ENCODE measurements at regions not wholly inside any gene's neighbourhood (a gene's known extent, or its start where the extent isn't known, plus 50 kb on each side); places are given as distances from the start of the nearest gene placed in this dataset.

DNA sequence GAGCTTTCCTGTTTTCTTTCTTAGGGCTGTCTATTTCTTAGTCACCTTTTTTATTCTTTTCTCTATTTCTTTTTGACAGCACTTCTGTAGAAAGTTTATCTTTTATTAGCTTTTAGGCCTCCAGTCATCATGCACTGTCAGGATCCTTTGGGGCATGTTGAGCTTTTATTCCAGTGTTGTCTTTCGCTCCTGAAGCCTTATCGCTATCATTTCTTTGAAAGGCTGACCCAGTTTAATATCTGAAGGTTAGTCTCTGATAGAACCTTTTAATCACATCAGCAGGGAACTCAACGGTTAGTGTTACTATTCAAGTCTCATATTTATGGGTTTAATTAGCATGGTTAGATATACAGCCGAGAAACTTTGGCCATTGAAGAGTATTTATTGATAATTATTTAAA is 745.9 kb downstream of the TBC1D32 start:
- DNase-seq (ENCODE audit: low read depth) = no peak
- in situ Hi-C loops (cut with HindIII; ENCODE audit: low pct_unique_long_range_greater_than_20kb, low sequenced_read_pairs) = no loop called here

DNA sequence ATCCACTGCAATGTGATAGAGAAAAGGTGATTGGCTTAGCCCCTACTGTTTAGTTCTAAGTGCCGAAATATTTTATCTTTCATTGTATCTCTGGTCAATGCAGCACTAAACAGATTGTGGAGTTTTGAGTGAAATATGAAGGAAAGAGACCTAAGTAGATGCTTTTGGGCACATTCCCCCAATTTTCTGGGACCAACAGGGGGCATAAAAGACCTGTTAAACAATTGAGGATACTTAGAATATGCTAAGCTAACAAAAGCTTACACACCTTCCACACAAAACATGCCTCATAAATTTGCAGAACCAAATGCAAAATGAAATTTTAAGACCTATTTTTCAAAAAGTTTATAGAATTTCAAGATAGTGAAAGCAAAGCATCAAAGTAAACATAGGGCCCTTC is 746.9 kb downstream of the TBC1D32 start:
- in situ Hi-C loops (cut with HindIII; ENCODE audit: low pct_unique_long_range_greater_than_20kb, low sequenced_read_pairs) = no loop called here
- DNase-seq (ENCODE audit: low read depth) = no peak

DNA sequence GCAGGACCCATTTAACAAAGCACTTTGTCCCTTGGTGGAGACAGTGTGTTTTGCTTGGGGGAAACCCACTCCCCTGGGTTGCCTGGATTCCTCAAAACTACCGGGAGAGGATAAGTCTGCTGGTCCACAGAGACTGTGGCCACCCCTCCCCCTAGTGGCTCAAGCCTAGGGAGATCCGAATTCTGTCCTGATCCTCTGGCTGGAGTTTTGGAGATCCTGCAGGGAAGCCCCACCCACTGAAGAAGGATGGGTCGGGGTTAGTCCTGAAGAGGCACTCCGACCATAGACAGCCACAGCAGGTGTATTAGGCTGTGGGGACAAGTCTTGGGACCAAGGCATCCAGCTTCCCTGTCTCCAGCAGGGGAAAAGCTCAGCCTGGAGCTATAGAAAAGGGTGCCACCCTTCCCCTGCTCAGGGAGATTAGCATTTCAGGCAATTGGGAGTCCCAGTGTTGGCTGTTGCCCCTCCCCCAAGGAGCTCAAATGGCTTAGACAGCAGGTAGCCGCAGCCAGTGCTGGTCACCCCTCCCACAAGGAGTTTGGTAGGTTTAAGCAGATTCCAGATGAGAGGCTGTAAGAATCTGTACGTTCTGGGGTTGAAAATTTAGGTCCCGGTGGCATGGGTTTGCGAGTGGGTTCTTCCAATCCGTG is 750.0 kb downstream of the TBC1D32 start:
- in situ Hi-C loops (cut with HindIII; ENCODE audit: low pct_unique_long_range_greater_than_20kb, low sequenced_read_pairs) = no loop called here
- no peak for DNase-seq (ENCODE audit: low read depth)

DNA sequence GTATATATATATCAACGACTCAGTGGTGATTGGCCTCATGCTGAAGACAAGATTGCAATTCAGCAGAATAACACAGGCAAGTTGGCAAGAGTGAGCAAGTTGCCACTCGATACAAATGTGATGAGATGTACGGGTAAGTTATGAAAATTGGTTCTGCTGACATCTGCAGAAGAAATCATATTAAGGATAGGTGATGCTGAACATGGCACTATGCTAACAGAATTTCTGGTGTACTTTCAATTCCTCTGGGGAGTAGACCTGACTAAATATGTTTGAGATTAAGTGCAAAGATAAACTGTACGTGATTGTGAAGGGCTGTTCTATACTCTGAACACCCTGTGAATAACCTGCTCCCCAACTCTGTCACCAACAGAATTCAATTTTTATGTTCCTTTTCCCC is 758.2 kb downstream of the TBC1D32 start:
- DNase-seq (ENCODE audit: low read depth) = no peak
- in situ Hi-C loops (cut with HindIII; ENCODE audit: low pct_unique_long_range_greater_than_20kb, low sequenced_read_pairs) = no loop called here

GRCh38 chr6:120569714-120570113 is 764.6 kb downstream of the TBC1D32 start:
- in situ Hi-C loops (cut with HindIII; ENCODE audit: low pct_unique_long_range_greater_than_20kb, low sequenced_read_pairs) = no loop called here

DNA sequence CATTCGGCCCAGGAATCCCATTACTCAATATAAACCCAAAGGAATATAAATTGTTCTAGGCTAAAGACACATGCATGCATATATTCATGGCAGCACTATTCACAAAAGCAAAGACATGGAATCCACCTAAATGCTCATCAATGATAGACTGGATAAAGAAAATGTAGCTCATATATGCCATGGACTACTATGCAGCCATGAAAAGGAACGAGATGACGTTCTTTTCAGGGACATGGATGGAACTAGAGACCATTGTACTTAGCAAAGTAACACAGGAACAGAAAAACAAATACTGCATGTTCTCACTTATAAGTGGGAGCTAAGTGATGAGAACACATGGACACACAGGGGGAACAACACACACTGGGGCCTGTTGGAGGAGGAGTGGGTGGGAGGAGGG is 769.5 kb downstream of the TBC1D32 start:
- no peak for DNase-seq (ENCODE audit: low read depth)
- in situ Hi-C loops (cut with HindIII; ENCODE audit: low pct_unique_long_range_greater_than_20kb, low sequenced_read_pairs) = no loop called here

More at GRCh38 chr6:120569714-120570113, 764.6 kb downstream of the TBC1D32 start:
- no peak for DNase-seq (ENCODE audit: low read depth)

GRCh38 chr6:120558294-120558693 is 776.0 kb downstream of the TBC1D32 start:
- in situ Hi-C loops (cut with HindIII; ENCODE audit: low pct_unique_long_range_greater_than_20kb, low sequenced_read_pairs) = no loop called here

DNA sequence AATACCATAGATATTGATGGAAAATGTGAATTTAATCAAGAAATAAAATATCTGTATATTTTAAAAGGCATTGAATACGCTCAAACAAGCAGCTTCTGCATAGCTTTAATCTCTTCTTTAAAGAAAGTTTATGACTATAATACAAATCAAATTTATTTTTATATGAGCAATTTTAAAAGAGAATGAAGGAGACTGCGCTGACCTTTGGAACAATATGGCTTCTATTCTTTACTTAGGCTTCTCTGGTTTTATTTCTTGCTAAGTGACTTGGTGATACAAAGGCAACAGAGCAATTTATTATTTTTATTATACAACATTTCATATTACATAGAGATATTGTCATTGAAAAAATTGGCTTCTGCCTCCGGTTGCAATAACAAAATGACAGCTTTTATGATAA is 776.7 kb downstream of the TBC1D32 start:
- in situ Hi-C loops (cut with HindIII; ENCODE audit: low pct_unique_long_range_greater_than_20kb, low sequenced_read_pairs) = no loop called here

More at GRCh38 chr6:120558294-120558693, 776.0 kb downstream of the TBC1D32 start:
- no peak for DNase-seq (ENCODE audit: low read depth)

GRCh38 chr6:120556491-120556890 is 777.8 kb downstream of the TBC1D32 start:
- in situ Hi-C loops (cut with HindIII; ENCODE audit: low pct_unique_long_range_greater_than_20kb, low sequenced_read_pairs) = no loop called here
- DNase-seq (ENCODE audit: low read depth) = no peak

More for the DNA sequence above, 776.7 kb downstream of the TBC1D32 start:
- no peak for DNase-seq (ENCODE audit: low read depth)

DNA sequence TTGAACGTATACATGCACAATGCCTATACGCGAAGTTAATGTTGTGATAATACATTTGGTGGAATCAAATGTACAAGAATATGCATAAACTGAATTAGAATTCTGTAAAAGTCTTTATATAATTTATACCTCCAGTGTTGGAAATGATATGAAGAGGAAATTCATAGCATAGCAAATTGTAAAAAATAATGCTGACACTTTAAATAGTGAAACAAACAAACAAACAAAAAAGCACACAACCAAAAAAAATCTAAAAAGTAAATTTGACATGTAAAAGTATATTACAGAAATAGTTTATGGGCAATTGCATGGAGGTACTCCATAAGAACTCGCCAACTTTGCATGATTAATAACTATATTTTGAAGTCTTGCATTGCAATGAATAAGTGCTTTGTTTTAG is 780.9 kb downstream of the TBC1D32 start:
- DNase-seq (ENCODE audit: low read depth) = no peak
- in situ Hi-C loops (cut with HindIII; ENCODE audit: low pct_unique_long_range_greater_than_20kb, low sequenced_read_pairs) = no loop called here

DNA sequence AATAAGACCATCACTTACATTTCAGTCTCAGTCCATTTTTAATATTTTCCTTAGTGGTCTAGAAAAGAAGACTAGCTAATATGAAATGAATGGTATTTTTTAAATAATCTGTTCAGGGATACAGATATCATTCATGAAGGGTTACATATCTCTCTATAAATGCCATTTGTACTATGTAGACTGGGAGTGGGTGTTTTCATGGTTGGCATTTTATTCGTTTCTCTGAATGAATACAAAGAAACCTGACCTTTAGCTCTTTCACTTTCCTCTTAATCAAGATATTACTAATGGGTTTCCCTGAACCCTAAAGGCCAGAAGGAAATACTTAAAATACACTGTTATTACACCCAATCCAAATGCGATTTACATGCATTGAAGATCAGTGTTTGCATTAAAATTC is 788.9 kb downstream of the TBC1D32 start:
- DNase-seq (ENCODE audit: low read depth) = no peak
- in situ Hi-C loops (cut with HindIII; ENCODE audit: low pct_unique_long_range_greater_than_20kb, low sequenced_read_pairs) = no loop called here

DNA sequence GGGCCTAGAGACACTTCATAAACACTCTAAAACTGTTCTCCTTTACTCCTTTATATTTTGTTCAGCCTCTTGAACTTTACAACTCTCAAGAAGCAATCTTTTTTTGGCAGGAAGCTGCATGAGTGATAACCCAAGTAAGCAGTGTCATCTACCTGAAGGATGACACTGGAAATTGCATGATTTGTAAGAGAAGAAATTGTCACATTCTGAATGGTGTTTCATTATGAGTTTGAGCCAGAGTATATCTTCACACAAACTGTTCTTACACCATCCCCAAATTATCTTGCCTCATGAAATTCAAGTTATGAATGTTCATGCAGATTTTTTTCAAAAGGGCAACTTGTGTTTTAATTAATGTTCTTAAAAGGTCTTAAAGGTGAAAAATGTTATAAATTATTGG is 799.3 kb downstream of the TBC1D32 start:
- no peak for DNase-seq (ENCODE audit: low read depth)
- in situ Hi-C loops (cut with HindIII; ENCODE audit: low pct_unique_long_range_greater_than_20kb, low sequenced_read_pairs) = no loop called here

- in situ Hi-C loops (cut with HindIII; ENCODE audit: low pct_unique_long_range_greater_than_20kb, low sequenced_read_pairs) = no loop called here
- no peak for DNase-seq (ENCODE audit: low read depth)
Observed at GRCh38 chr6:120526576-120526975, 807.7 kb downstream of the TBC1D32 start.

GRCh38 chr6:120514544-120514943 is 819.7 kb downstream of the TBC1D32 start:
- no peak for DNase-seq (ENCODE audit: low read depth)
- in situ Hi-C loops (cut with HindIII; ENCODE audit: low pct_unique_long_range_greater_than_20kb, low sequenced_read_pairs) = no loop called here

DNA sequence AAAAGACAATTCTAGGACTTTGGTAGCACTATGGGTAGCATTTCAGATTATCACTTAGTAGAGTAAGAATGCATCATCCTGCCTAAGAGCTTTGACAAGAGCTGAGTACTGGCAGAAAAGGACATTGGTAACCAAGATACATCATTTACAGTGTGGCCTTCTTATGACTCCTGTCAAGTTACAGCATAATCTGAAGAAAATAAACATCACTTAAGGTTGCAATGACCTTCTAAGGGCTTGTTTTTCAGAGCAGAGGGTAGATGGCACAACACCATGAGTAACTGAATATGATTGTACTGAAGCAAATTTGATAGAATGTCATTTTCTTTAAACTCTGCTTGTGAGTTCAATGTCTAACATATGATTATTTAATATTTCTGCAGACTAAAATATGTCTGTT is 822.6 kb downstream of the TBC1D32 start:
- DNase-seq (ENCODE audit: low read depth) = no peak
- in situ Hi-C loops (cut with HindIII; ENCODE audit: low pct_unique_long_range_greater_than_20kb, low sequenced_read_pairs) = no loop called here

GRCh38 chr6:120498711-120499110 is 835.6 kb downstream of the TBC1D32 start:
- no peak for DNase-seq (ENCODE audit: low read depth)

DNA sequence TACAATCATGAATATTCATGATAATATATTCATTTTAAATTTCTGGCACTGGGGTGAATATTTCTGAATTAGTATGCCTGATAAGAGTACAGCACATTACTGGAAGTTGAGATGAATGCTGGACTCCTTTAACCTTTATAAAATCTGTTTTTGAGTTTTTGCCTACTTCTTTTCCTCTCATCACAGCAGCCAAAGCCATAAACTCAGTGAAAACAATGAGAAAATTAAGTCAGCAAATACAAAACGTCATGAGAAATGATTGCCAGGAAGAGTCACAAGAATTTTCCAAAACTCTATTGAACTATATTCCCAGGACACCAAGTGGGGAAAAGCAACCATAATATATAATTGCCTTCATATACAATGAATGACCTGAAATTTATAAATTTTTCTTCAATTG is 837.6 kb downstream of the TBC1D32 start:
- in situ Hi-C loops (cut with HindIII; ENCODE audit: low pct_unique_long_range_greater_than_20kb, low sequenced_read_pairs) = no loop called here
- no peak for DNase-seq (ENCODE audit: low read depth)

More at GRCh38 chr6:120498711-120499110, 835.6 kb downstream of the TBC1D32 start:
- in situ Hi-C loops (cut with HindIII; ENCODE audit: low pct_unique_long_range_greater_than_20kb, low sequenced_read_pairs) = no loop called here

DNA sequence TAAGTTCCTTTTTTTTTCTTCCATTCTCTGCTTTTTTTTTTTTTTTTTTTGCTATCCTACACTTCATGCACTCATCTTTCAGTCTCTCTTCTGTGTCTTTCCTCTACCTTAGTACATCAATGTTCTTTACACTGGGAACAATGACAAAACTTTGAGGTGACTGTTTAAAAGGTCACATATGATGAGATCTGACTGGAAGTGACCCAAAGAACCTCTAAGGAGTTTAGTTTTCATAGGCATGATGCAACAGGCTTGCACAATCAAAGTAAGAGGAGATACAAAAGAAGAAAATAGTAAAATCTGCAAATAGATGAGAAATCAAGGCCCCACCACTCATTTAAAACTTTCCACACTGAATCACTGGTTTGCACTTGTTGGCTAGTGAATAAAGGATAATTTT is 840.8 kb downstream of the TBC1D32 start:
- in situ Hi-C loops (cut with HindIII; ENCODE audit: low pct_unique_long_range_greater_than_20kb, low sequenced_read_pairs) = no loop called here
- no peak for DNase-seq (ENCODE audit: low read depth)

DNA sequence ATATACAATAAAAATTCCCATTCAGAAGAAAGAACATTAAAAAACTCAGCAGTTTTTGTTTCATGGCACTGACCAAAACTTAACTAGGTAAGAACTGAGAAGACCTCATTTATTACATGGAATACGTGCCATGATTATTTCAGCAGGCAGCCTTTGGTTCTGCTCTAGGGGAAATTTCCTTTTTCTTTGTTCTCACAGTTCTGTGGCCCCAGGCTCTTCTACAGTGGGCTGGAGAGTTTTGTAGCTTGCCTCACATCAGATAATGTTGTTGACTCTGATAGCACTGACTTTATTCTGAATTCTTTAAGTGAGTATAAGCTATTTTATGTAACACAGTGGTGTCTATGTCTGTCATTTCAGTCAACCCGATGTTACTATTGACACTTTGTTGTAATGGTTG is 844.3 kb downstream of the TBC1D32 start:
- in situ Hi-C loops (cut with HindIII; ENCODE audit: low pct_unique_long_range_greater_than_20kb, low sequenced_read_pairs) = no loop called here
- DNase-seq (ENCODE audit: low read depth) = no peak

DNA sequence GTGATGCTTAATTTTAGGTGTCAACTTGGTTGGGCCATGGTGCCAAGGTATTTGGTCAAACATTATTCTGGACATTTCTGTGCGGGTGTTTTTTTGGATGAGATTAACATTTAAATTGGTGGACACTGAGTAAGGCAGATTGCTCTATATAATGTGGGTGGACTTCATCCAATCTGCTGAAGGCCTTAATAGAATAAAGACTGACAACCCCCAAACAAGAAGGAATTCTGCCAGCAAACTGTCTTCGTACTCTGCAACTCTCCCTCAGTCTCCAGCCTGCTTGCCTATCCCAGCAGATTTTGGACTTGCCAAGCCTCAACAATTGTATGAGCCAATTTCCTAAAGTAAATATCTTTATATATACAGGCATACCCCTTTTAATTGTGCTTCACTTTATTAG is 850.1 kb downstream of the TBC1D32 start:
- no peak for DNase-seq (ENCODE audit: low read depth)
- in situ Hi-C loops (cut with HindIII; ENCODE audit: low pct_unique_long_range_greater_than_20kb, low sequenced_read_pairs) = no loop called here
